Hepatocyte (in vitro differentiated cells): ENCODE measurements at regions not wholly inside any gene's neighbourhood (a gene's known extent, or its start where the extent isn't known, plus 50 kb on each side); places are given as distances from the start of the nearest gene placed in this dataset.

Source experiments
- CTCF ChIP-seq: fragments of 200-600 bp; sonication (generic); IDR thresholded peaks from 2 replicates; pipeline ENCODE4 v1.5.1; 2016; ENCODE audit warnings: antibody characterized with exemption, mild to moderate bottlenecking; ENCODE audit not compliant: poor library complexity
- EZH2 ChIP-seq: fragments of 200-600 bp; sonication (generic); IDR thresholded peaks from 2 replicates; pipeline ENCODE4 v1.6.1; 2016; ENCODE audit warnings: antibody characterized with exemption, mild to moderate bottlenecking, borderline replicate concordance
- EZH2phosphoT487 ChIP-seq: fragments of 200-600 bp; sonication (generic); IDR thresholded peaks from one replicate; pipeline ENCODE4 v1.6.1; 2018; ENCODE audit warnings: antibody characterized with exemption, mild to moderate bottlenecking, low read depth, moderate library complexity; ENCODE audit not compliant: unreplicated experiment, severe bottlenecking

- TF ChIP-seq CTCF (no peak), EZH2 (no peak), EZH2phosphoT487 (no peak)
Measured at GRCh38 chr6:113511100-113511499, 346.0 kb upstream of the MARCKS start.
